ENCODE measurements at regions not wholly inside any gene's neighbourhood (a gene's known extent, or its start where the extent isn't known, plus 50 kb on each side); places are given as distances from the start of the nearest gene placed in this dataset.

DNA sequence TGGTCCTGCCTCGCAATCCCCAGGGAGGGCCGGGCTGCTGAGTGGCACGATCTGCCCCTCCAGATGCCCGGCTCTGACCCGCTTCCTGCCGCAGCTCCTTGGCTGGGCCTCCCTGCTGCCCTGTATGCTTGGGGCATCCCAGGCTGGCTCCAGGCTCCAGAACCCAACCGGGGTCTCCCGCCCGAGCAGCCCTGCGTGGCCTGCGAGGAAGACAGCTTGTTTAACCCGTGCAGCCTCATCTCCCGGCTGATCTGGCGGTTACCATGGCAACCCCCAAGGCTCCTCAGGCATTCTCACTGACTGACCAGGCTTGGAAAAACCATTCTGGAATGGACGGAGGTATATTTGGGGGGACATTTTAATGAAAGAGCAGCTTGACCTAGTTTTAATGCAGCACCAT lies 232.4 kb upstream of the MYO3A start:
- TF ChIP-seq, protein P1, sequence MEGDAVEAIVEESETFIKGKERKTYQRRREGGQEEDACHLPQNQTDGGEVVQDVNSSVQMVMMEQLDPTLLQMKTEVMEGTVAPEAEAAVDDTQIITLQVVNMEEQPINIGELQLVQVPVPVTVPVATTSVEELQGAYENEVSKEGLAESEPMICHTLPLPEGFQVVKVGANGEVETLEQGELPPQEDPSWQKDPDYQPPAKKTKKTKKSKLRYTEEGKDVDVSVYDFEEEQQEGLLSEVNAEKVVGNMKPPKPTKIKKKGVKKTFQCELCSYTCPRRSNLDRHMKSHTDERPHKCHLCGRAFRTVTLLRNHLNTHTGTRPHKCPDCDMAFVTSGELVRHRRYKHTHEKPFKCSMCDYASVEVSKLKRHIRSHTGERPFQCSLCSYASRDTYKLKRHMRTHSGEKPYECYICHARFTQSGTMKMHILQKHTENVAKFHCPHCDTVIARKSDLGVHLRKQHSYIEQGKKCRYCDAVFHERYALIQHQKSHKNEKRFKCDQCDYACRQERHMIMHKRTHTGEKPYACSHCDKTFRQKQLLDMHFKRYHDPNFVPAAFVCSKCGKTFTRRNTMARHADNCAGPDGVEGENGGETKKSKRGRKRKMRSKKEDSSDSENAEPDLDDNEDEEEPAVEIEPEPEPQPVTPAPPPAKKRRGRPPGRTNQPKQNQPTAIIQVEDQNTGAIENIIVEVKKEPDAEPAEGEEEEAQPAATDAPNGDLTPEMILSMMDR (IDR thresholded peaks at IDR 0.05): no peak
- no peak for TF ChIP-seq POLR2A (IDR thresholded peaks at IDR 0.05)
